ENCODE measurements at regions not wholly inside any gene's neighbourhood (a gene's known extent, or its start where the extent isn't known, plus 50 kb on each side); places are given as distances from the start of the nearest gene placed in this dataset.

- no peak for DNase-seq (ENCODE audit: low spot score)
These were observed 59.1 kb upstream of the FAM20A start for GRCh38 chr17:68660302-68660701.

- no peak for DNase-seq (ENCODE audit: low spot score)
These were observed 58.0 kb upstream of the FAM20A start for GRCh38 chr17:68658999-68659780.

GRCh38 chr17:68657576-68657975 lies 56.4 kb upstream of the FAM20A start:
- DNase-seq (ENCODE audit: low spot score) = no peak

GRCh38 chr17:68657166-68657565 lies 56.0 kb upstream of the FAM20A start:
- no peak for DNase-seq (ENCODE audit: low spot score)

GRCh38 chr17:68656666-68657065 lies 55.5 kb upstream of the FAM20A start:
- no peak for DNase-seq (ENCODE audit: low spot score)

Data from germinal center (tissue), 1 donor.